ENCODE measurements at regions not wholly inside any gene's neighbourhood (a gene's known extent, or its start where the extent isn't known, plus 50 kb on each side); places are given as distances from the start of the nearest gene placed in this dataset.

GRCh38 chr2:20519309-20519708, 72.4 kb downstream of the RHOB start:
- Histone ChIP-seq H3K4me3 (no peak overlapping the region), H3K4me1 (ENCODE audit: low read depth) (no peaks in the 10 kb centered on the region), H3K36me3 (no peaks in the 10 kb centered on the region), H3K27me3 (no peaks in the 10 kb centered on the region), H3K9me3 (ENCODE audit: low read depth) (no peaks in the 10 kb centered on the region), H3K27ac (no peak overlapping the region)
- no peak for DNase-seq (ENCODE audit: low read depth in 1 of 2, low spot score in 1 of 2)
- TF ChIP-seq CTCF (IDR thresholded peaks at IDR 0.05; ENCODE audit: low read depth, low read length) = no peak

- Histone ChIP-seq H3K36me3 (no peaks in the 10 kb centered on the region), H3K4me3 (no peak overlapping the region), H3K27ac (no peak overlapping the region), H3K27me3 (no peaks in the 10 kb centered on the region), H3K4me1 (ENCODE audit: low read depth) (no peaks in the 10 kb centered on the region), H3K9me3 (ENCODE audit: low read depth) (no peaks in the 10 kb centered on the region)
- DNase-seq (ENCODE audit: low read depth in 1 of 2, low spot score in 1 of 2) = no peak
- TF ChIP-seq CTCF (IDR thresholded peaks at IDR 0.05; ENCODE audit: low read depth, low read length) = no peak
Observed at GRCh38 chr2:20520128-20520527, 73.3 kb downstream of the RHOB start.

- no peak for TF ChIP-seq CTCF (IDR thresholded peaks at IDR 0.05; ENCODE audit: low read depth, low read length)
- Histone ChIP-seq H3K9me3 (ENCODE audit: low read depth) (no peaks in the 10 kb centered on the region), H3K27me3 (no peaks in the 10 kb centered on the region), H3K4me3 (no peak overlapping the region), H3K27ac (no peak overlapping the region), H3K36me3 (no peaks in the 10 kb centered on the region), H3K4me1 (ENCODE audit: low read depth) (no peaks in the 10 kb centered on the region)
- DNase-seq (ENCODE audit: low read depth in 1 of 2, low spot score in 1 of 2) = no peak
Observed at GRCh38 chr2:20521193-20521592, 74.3 kb downstream of the RHOB start.

- Histone ChIP-seq H3K4me3 (no peak overlapping the region), H3K36me3 (no peaks in the 10 kb centered on the region), H3K9me3 (ENCODE audit: low read depth) (no peaks in the 10 kb centered on the region), H3K27me3 (no peaks in the 10 kb centered on the region), H3K4me1 (ENCODE audit: low read depth) (no peaks in the 10 kb centered on the region), H3K27ac (no peak overlapping the region)
- no peak for TF ChIP-seq CTCF (IDR thresholded peaks at IDR 0.05; ENCODE audit: low read depth, low read length)
- DNase-seq (ENCODE audit: low read depth in 1 of 2, low spot score in 1 of 2) = no peak
Observed at GRCh38 chr2:20521682-20522189, 74.9 kb downstream of the RHOB start.

GRCh38 chr2:20523073-20523798, 76.4 kb downstream of the RHOB start:
- H3K36me3 ChIP-seq = no peaks in the 10 kb centered on the region
- H3K27me3 ChIP-seq = no peaks in the 10 kb centered on the region
- no peaks in the 10 kb centered on the region for H3K9me3 ChIP-seq (ENCODE audit: low read depth)
- TF ChIP-seq CTCF (IDR thresholded peaks at IDR 0.05; ENCODE audit: low read depth, low read length) = no peak
- no peak overlapping the region for H3K27ac ChIP-seq
- no peak for DNase-seq (ENCODE audit: low read depth in 1 of 2, low spot score in 1 of 2)
- no peaks in the 10 kb centered on the region for H3K4me1 ChIP-seq (ENCODE audit: low read depth)
- H3K4me3 ChIP-seq = no peak overlapping the region
